GM12878 (cell line): ENCODE measurements at regions not wholly inside any gene's neighbourhood (a gene's known extent, or its start where the extent isn't known, plus 50 kb on each side); places are given as distances from the start of the nearest gene placed in this dataset.

ENCODE experiments used
- ESRRA ChIP-seq: IDR thresholded peaks from 2 replicates; pipeline ENCODE4 v1.6.1; 2012; ENCODE audit warnings: mild to moderate bottlenecking, low read length, improper control_type of control experiment
- NR2F1 ChIP-seq: fragments of 450-650 bp; conservative IDR thresholded peaks from 2 replicates; pipeline ENCODE4 v1.6.1; 2017; ENCODE audit warnings: mild to moderate bottlenecking
- PAX8 ChIP-seq: fragments of 450-650 bp; IDR thresholded peaks from 2 replicates; pipeline ENCODE4 v1.6.1; 2017; ENCODE audit warnings: mild to moderate bottlenecking, moderate library complexity
- SMARCA5 ChIP-seq: fragments of 450-650 bp; IDR thresholded peaks from 2 replicates; pipeline ENCODE4 v1.6.1; 2017; ENCODE audit warnings: mild to moderate bottlenecking
- SP1 ChIP-seq: IDR thresholded peaks from one replicate; pipeline ENCODE4 v1.6.1; 2011; ENCODE audit warnings: low read depth, low read length
- TCF7 ChIP-seq: IDR thresholded peaks from 2 replicates; pipeline ENCODE4 v1.6.1; 2014; ENCODE audit warnings: antibody characterized with exemption, borderline replicate concordance
- TF ChIP-seq, protein P1 (sequence below): IDR thresholded peaks from 2 replicates; pipeline ENCODE4 v1.6.1; 2011; ENCODE audit warnings: borderline replicate concordance, low read depth, mild to moderate bottlenecking, moderate library complexity, mixed read lengths, low read length; ENCODE audit not compliant: insufficient read depth; ENCODE audit errors: extremely low read length
- TF ChIP-seq, protein P2 (sequence below), 3 experiments: IDR thresholded peaks in 2 of 3; conservative IDR thresholded peaks in 1 of 3; 2 replicates each; pipeline ENCODE4 v1.5.1; 2011; ENCODE audit warnings: low read depth in 3 of 3, low read length in 3 of 3, mild to moderate bottlenecking in 3 of 3, control low read depth in 2 of 3, moderate library complexity in 2 of 3, inconsistent platforms in 1 of 3, mixed read lengths in 1 of 3; ENCODE audit not compliant: control insufficient read depth in 2 of 3, insufficient read depth in 1 of 3; ENCODE audit errors: extremely low read depth in 1 of 3

DNA sequence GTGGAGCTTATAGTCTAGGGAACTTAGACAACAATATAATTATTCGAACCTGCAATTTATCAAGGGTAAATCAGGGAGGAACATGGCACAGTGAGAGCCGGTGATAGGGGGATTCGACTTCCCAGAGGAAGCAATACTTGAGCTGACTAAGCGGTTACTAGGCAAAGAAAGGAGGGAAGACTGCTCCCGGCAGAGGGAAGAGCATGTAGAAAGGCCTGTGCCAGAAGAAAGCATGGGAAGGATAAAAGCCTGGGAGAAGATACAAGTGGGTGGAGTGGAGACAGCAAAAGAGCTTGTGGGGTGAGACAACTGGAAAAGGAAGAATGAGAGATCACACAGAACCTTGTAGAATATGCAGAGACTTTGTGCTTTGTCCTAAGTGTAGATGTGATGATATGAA lies 93.3 kb downstream of the MARCHF4 start:
- no peak for TF ChIP-seq ESRRA
- TF ChIP-seq TCF7 = no peak
- TF ChIP-seq, protein P1, sequence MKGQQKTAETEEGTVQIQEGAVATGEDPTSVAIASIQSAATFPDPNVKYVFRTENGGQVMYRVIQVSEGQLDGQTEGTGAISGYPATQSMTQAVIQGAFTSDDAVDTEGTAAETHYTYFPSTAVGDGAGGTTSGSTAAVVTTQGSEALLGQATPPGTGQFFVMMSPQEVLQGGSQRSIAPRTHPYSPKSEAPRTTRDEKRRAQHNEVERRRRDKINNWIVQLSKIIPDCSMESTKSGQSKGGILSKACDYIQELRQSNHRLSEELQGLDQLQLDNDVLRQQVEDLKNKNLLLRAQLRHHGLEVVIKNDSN = no peak
- TF ChIP-seq, protein P2, sequence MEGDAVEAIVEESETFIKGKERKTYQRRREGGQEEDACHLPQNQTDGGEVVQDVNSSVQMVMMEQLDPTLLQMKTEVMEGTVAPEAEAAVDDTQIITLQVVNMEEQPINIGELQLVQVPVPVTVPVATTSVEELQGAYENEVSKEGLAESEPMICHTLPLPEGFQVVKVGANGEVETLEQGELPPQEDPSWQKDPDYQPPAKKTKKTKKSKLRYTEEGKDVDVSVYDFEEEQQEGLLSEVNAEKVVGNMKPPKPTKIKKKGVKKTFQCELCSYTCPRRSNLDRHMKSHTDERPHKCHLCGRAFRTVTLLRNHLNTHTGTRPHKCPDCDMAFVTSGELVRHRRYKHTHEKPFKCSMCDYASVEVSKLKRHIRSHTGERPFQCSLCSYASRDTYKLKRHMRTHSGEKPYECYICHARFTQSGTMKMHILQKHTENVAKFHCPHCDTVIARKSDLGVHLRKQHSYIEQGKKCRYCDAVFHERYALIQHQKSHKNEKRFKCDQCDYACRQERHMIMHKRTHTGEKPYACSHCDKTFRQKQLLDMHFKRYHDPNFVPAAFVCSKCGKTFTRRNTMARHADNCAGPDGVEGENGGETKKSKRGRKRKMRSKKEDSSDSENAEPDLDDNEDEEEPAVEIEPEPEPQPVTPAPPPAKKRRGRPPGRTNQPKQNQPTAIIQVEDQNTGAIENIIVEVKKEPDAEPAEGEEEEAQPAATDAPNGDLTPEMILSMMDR (IDR thresholded peaks at IDR 0.05 in 2 of 3, conservative IDR thresholded peaks at IDR 0.05 in 1 of 3; ENCODE audit: control insufficient read depth in 2 of 3, extremely low read depth in 1 of 3, insufficient read depth in 1 of 3, low read depth in 3 of 3, low read length in 3 of 3) = no peak
- TF ChIP-seq SMARCA5 = no peak
- TF ChIP-seq NR2F1 = no peak
- no peak for TF ChIP-seq SP1
- TF ChIP-seq PAX8 = no peak
